Caco-2 (cell line): ENCODE measurements at regions not wholly inside any gene's neighbourhood (a gene's known extent, or its start where the extent isn't known, plus 50 kb on each side); places are given as distances from the start of the nearest gene placed in this dataset.

Source experiments
- BruUV-seq: library from RNA; stranded (reverse); fragments of 400-500 nt; replicated peaks from 2 replicates; lab custom pipeline; 2021; lab: Mats Ljungman, UMichigan
- CTCF ChIA-PET: fragments of 300-600 bp; sonication (Branson Sonifier 250); formaldehyde crosslinking; loops from one replicate; lab custom pipeline; 2022; ENCODE audit warnings: antibody characterized with exemption; lab: Charles Lee
- POLR2A ChIA-PET: fragments of 300-600 bp; sonication (Branson Sonifier 250); formaldehyde crosslinking; loops from one replicate; lab custom pipeline; 2022; ENCODE audit warnings: antibody characterized with exemption; lab: Charles Lee
- DNase-seq, 2 experiments: peaks; one replicate each; pipeline versions ENCODE4 v3.0.0 to v3.0.0-alpha.2; 2020 to 2022
- H3K27me3 ChIP-seq: replicated peaks from 2 replicates; pipeline ENCODE4 v1.6.0; 2011; ENCODE audit warnings: low read length; ENCODE audit not compliant: control insufficient read depth, insufficient read depth
- H3K36me3 ChIP-seq: 2 replicates; pipeline ENCODE4 v1.5.1; 2011; ENCODE audit warnings: low read length; ENCODE audit not compliant: control insufficient read depth, insufficient read depth
- H3K4me1 ChIP-seq: fragments of 250-450 bp; sonication (Bioruptor Pico); 2 replicates; pipeline ENCODE4 v1.5.1; 2020; ENCODE audit warnings: mild to moderate bottlenecking
- H3K4me3 ChIP-seq: 2 replicates; pipeline ENCODE4 v1.5.1; 2011; ENCODE audit warnings: low read depth, mild to moderate bottlenecking, control low read depth, low read length
- H3K9me3 ChIP-seq: fragments of 250-450 bp; sonication (Bioruptor Pico); 2 replicates; pipeline ENCODE4 v1.5.1; 2020; ENCODE audit warnings: mild to moderate bottlenecking, moderate library complexity
- H3K27ac Mint-ChIP-seq: one replicate; pipeline ENCODE4 v1.8.0; 2022; ENCODE audit warnings: mixed read lengths; ENCODE audit not compliant: unreplicated experiment
- H3K27me3 Mint-ChIP-seq: one replicate; pipeline ENCODE4 v1.8.0; 2022; ENCODE audit warnings: mixed read lengths; ENCODE audit not compliant: insufficient read depth, unreplicated experiment
- H3K36me3 Mint-ChIP-seq: one replicate; pipeline ENCODE4 v1.8.0; 2022; ENCODE audit warnings: mild to moderate bottlenecking, mixed read lengths; ENCODE audit not compliant: insufficient read depth, unreplicated experiment
- H3K4me1 Mint-ChIP-seq: one replicate; pipeline ENCODE4 v1.8.0; 2022; ENCODE audit warnings: low read depth, mixed read lengths; ENCODE audit not compliant: unreplicated experiment
- H3K4me3 Mint-ChIP-seq: one replicate; pipeline ENCODE4 v1.8.0; 2022; ENCODE audit warnings: mild to moderate bottlenecking, moderate library complexity, mixed read lengths; ENCODE audit not compliant: unreplicated experiment
- H3K9me3 Mint-ChIP-seq: one replicate; pipeline ENCODE4 v1.8.0; 2022; ENCODE audit warnings: mixed read lengths; ENCODE audit not compliant: unreplicated experiment
- intact Hi-C: fragments of 100-400 bp; cut with micrococcal nuclease; formaldehyde crosslinking; loops from one replicate; pipeline ENCODE4 v1.10.0; 2022; ENCODE audit not compliant: unreplicated experiment
- TF ChIP-seq, protein P1 (sequence below), 2 experiments: fragments of 200-600 bp in 1 of 2; IDR thresholded peaks; 1 replicate in 1 of 2; 2 replicates in 1 of 2; pipeline versions ENCODE4 v1.5.1 to v1.8.0; 2011 to 2022; ENCODE audit warnings: antibody characterized with exemption in 1 of 2, control low read depth in 1 of 2, inconsistent platforms in 1 of 2, low read depth in 1 of 2, low read length in 1 of 2, mild to moderate bottlenecking in 1 of 2, moderate library complexity in 1 of 2; ENCODE audit not compliant: insufficient read depth in 1 of 2, severe bottlenecking in 1 of 2, unreplicated experiment in 1 of 2

GRCh38 chr7:115086146-115086841, 164.4 kb downstream of the MDFIC start:
- Mint-ChIP-seq H3K9me3 (no peaks in the 10 kb centered on the region), H3K36me3 (no peaks in the 10 kb centered on the region), H3K27me3 (no peaks in the 10 kb centered on the region), H3K4me3 (no peak overlapping the region), H3K27ac (no peak overlapping the region), H3K4me1 (no peaks in the 10 kb centered on the region)
- no peaks in the 10 kb centered on the region for H3K27me3 ChIP-seq
- DNase-seq, result no peak
- H3K4me1 ChIP-seq, result no peaks in the 10 kb centered on the region
- H3K4me3 ChIP-seq, result no peak overlapping the region
- no TSS peak for BruUV-seq
- intact Hi-C loops, result no loop called here
- H3K36me3 ChIP-seq, result no peaks in the 10 kb centered on the region
- ChIA-PET CTCF (no interaction called here), POLR2A (no interaction called here)
- TF ChIP-seq, protein P1, sequence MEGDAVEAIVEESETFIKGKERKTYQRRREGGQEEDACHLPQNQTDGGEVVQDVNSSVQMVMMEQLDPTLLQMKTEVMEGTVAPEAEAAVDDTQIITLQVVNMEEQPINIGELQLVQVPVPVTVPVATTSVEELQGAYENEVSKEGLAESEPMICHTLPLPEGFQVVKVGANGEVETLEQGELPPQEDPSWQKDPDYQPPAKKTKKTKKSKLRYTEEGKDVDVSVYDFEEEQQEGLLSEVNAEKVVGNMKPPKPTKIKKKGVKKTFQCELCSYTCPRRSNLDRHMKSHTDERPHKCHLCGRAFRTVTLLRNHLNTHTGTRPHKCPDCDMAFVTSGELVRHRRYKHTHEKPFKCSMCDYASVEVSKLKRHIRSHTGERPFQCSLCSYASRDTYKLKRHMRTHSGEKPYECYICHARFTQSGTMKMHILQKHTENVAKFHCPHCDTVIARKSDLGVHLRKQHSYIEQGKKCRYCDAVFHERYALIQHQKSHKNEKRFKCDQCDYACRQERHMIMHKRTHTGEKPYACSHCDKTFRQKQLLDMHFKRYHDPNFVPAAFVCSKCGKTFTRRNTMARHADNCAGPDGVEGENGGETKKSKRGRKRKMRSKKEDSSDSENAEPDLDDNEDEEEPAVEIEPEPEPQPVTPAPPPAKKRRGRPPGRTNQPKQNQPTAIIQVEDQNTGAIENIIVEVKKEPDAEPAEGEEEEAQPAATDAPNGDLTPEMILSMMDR (IDR thresholded peaks at IDR 0.05; ENCODE audit: insufficient read depth in 1 of 2, low read depth in 1 of 2, low read length in 1 of 2, severe bottlenecking in 1 of 2, unreplicated experiment in 1 of 2), result no peak
- H3K9me3 ChIP-seq, result no peaks in the 10 kb centered on the region

DNA sequence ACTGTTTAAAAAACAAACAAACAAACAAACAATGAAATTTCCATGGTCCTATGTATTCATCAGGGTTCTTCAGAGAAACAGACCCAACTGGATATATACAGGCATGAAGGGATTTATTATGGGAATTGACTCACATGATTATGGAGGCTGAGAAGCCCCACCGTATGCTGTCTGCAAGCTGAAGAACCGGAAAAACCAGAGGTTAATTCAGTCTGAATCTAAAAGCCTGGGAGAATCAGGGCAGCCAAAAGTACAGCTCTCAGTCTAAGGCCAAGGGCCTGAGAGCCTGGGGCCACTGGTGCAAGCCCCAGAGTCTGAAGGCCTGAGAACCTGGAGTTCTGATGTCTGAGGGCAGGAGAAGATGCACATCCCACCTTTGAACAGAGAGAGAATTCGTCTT, 163.5 kb downstream of the MDFIC start:
- Histone ChIP-seq H3K4me3 (no peak overlapping the region), H3K4me1 (no peaks in the 10 kb centered on the region), H3K9me3 (no peaks in the 10 kb centered on the region), H3K36me3 (no peaks in the 10 kb centered on the region), H3K27me3 (no peaks in the 10 kb centered on the region)
- Mint-ChIP-seq H3K36me3 (no peaks in the 10 kb centered on the region), H3K4me1 (no peaks in the 10 kb centered on the region), H3K9me3 (no peaks in the 10 kb centered on the region), H3K4me3 (no peak overlapping the region), H3K27ac (no peak overlapping the region), H3K27me3 (no peaks in the 10 kb centered on the region)
- no peak for DNase-seq
- ChIA-PET CTCF (no interaction called here), POLR2A (no interaction called here)
- TF ChIP-seq, protein P1 (IDR thresholded peaks at IDR 0.05; ENCODE audit: insufficient read depth in 1 of 2, low read depth in 1 of 2, low read length in 1 of 2, severe bottlenecking in 1 of 2, unreplicated experiment in 1 of 2), result no peak
- no TSS peak for BruUV-seq
- intact Hi-C loops, result no loop called here

- no peaks in the 10 kb centered on the region for H3K36me3 Mint-ChIP-seq
- no TSS peak for BruUV-seq
- H3K4me3 Mint-ChIP-seq, result no peak overlapping the region
These were observed 162.0 kb downstream of the MDFIC start for GRCh38 chr7:115083935-115084334.

More at GRCh38 chr7:115083935-115084334, 162.0 kb downstream of the MDFIC start:
- intact Hi-C loops, result no loop called here
- Mint-ChIP-seq H3K9me3 (no peaks in the 10 kb centered on the region), H3K27ac (no peak overlapping the region), H3K27me3 (no peaks in the 10 kb centered on the region), H3K4me1 (no peaks in the 10 kb centered on the region)
- Histone ChIP-seq H3K9me3 (no peaks in the 10 kb centered on the region), H3K27me3 (no peaks in the 10 kb centered on the region), H3K36me3 (no peaks in the 10 kb centered on the region), H3K4me1 (no peaks in the 10 kb centered on the region), H3K4me3 (no peak overlapping the region)
- CTCF ChIA-PET, result no interaction called here
- POLR2A ChIA-PET, result no interaction called here
- no peak for DNase-seq
- TF ChIP-seq, protein P1 (IDR thresholded peaks at IDR 0.05; ENCODE audit: insufficient read depth in 1 of 2, low read depth in 1 of 2, low read length in 1 of 2, severe bottlenecking in 1 of 2, unreplicated experiment in 1 of 2), result no peak
